HEK293 (cell line): ENCODE measurements at regions not wholly inside any gene's neighbourhood (a gene's known extent, or its start where the extent isn't known, plus 50 kb on each side); places are given as distances from the start of the nearest gene placed in this dataset.

Experiments used
- CTCF ChIA-PET: fragments of 350-600 bp; formaldehyde crosslinking; extraction: SDS; loops from one replicate; lab custom pipeline; 2021; ENCODE audit warnings: antibody characterized with exemption; lab: Yijun Ruan, JAX
- POLR2A ChIA-PET: fragments of 300-600 bp; formaldehyde crosslinking; extraction: SDS; loops from one replicate; lab custom pipeline; 2020; ENCODE audit warnings: antibody characterized with exemption, inconsistent platforms; lab: Yijun Ruan, JAX
- H3K27ac ChIP-seq: fragments of 200-500 bp; sonication (Bioruptor generic); 2 replicates; pipeline ENCODE4 v1.5.1; 2014; ENCODE audit warnings: low read depth, low read length, control low read depth, inconsistent platforms; ENCODE audit errors: extremely low read depth
- H3K36me3 ChIP-seq, 2 experiments: fragments of 200-500 bp in 1 of 2; sonication (Bioruptor generic) in 1 of 2; 1 replicate in 1 of 2; 2 replicates in 1 of 2; pipeline ENCODE4 v1.5.1; 2014 to 2017; ENCODE audit warnings: inconsistent platforms in 2 of 2, low read length in 2 of 2; ENCODE audit not compliant: control insufficient read depth in 2 of 2, insufficient read depth in 1 of 2
- H3K4me1 ChIP-seq: fragments of 200-500 bp; sonication (Bioruptor generic); 2 replicates; pipeline ENCODE4 v1.5.1; 2014; ENCODE audit warnings: mild to moderate bottlenecking, low read length, inconsistent platforms; ENCODE audit not compliant: control insufficient read depth, insufficient read depth
- H3K4me3 ChIP-seq: 2 replicates; pipeline ENCODE4 v1.5.1; 2011; ENCODE audit warnings: low read depth, mild to moderate bottlenecking, control low read depth, low read length, moderate library complexity
- H3K9me3 ChIP-seq: fragments of 200-500 bp; sonication (Bioruptor generic); 2 replicates; pipeline ENCODE4 v1.5.1; 2014; ENCODE audit warnings: low read depth, low read length, inconsistent platforms; ENCODE audit not compliant: control insufficient read depth, insufficient read depth
- GLIS2 ChIP-seq: fragments of 450-650 bp; formaldehyde crosslinking; IDR thresholded peaks from 2 replicates; pipeline ENCODE4 v1.5.1; 2016; ENCODE audit warnings: missing biosample characterization, missing genetic modification characterization
- HOXC10 ChIP-seq: sonication (generic); formaldehyde crosslinking; IDR thresholded peaks from 2 replicates; pipeline ENCODE4 v1.8.1; 2023; ENCODE audit warnings: mild to moderate bottlenecking, missing genetic modification reagents
- KLF16 ChIP-seq: fragments of 450-650 bp; formaldehyde crosslinking; IDR thresholded peaks from 2 replicates; pipeline ENCODE4 v1.5.1; 2017; ENCODE audit warnings: missing biosample characterization, missing genetic modification characterization
- KLF7 ChIP-seq: fragments of 450-650 bp; formaldehyde crosslinking; IDR thresholded peaks from 2 replicates; pipeline ENCODE4 v1.5.1; 2016; ENCODE audit warnings: missing biosample characterization, missing genetic modification characterization, borderline replicate concordance
- KLF8 ChIP-seq: fragments of 450-650 bp; formaldehyde crosslinking; IDR thresholded peaks from 2 replicates; pipeline ENCODE4 v1.5.1; 2016; ENCODE audit warnings: missing biosample characterization, missing genetic modification characterization
- MYNN ChIP-seq: fragments of 450-650 bp; formaldehyde crosslinking; IDR thresholded peaks from 2 replicates; pipeline ENCODE4 v1.5.1; 2016; ENCODE audit warnings: missing biosample characterization, missing genetic modification characterization, borderline replicate concordance
- MZF1 ChIP-seq: fragments of 450-650 bp; formaldehyde crosslinking; IDR thresholded peaks from 2 replicates; pipeline ENCODE4 v1.5.1; 2017; ENCODE audit warnings: missing biosample characterization, missing genetic modification characterization, borderline replicate concordance
- REPIN1 ChIP-seq: fragments of 450-650 bp; formaldehyde crosslinking; IDR thresholded peaks from 2 replicates; pipeline ENCODE4 v1.5.1; 2017; ENCODE audit warnings: missing biosample characterization, missing genetic modification characterization, low read depth
- SP3 ChIP-seq: fragments of 450-650 bp; formaldehyde crosslinking; IDR thresholded peaks from 2 replicates; pipeline ENCODE4 v1.5.1; 2016; ENCODE audit warnings: missing biosample characterization, missing genetic modification characterization
- SP7 ChIP-seq: fragments of 450-650 bp; formaldehyde crosslinking; IDR thresholded peaks from 2 replicates; pipeline ENCODE4 v1.5.1; 2016; ENCODE audit warnings: missing biosample characterization, missing genetic modification characterization
- TSHZ1 ChIP-seq: fragments of 450-650 bp; formaldehyde crosslinking; IDR thresholded peaks from 2 replicates; pipeline ENCODE4 v1.5.1; 2016; ENCODE audit warnings: missing biosample characterization, missing genetic modification characterization, borderline replicate concordance
- ZBTB48 ChIP-seq: fragments of 450-650 bp; formaldehyde crosslinking; IDR thresholded peaks from 2 replicates; pipeline ENCODE4 v1.5.1; 2016; ENCODE audit warnings: missing biosample characterization, missing genetic modification characterization
- ZBTB7A ChIP-seq: fragments of 450-650 bp; formaldehyde crosslinking; IDR thresholded peaks from 2 replicates; pipeline ENCODE4 v1.5.1; 2016; ENCODE audit warnings: low read depth, missing biosample characterization, missing genetic modification characterization
- ZNF121 ChIP-seq: fragments of 450-650 bp; formaldehyde crosslinking; IDR thresholded peaks from 2 replicates; pipeline ENCODE4 v1.5.1; 2016; ENCODE audit warnings: missing biosample characterization, missing genetic modification characterization
- ZNF2 ChIP-seq: fragments of 450-650 bp; formaldehyde crosslinking; IDR thresholded peaks from 2 replicates; pipeline ENCODE4 v1.5.1; 2016; ENCODE audit warnings: missing biosample characterization, missing genetic modification characterization
- ZNF223 ChIP-seq: fragments of 450-650 bp; formaldehyde crosslinking; IDR thresholded peaks from 2 replicates; pipeline ENCODE4 v1.5.1; 2016; ENCODE audit warnings: missing biosample characterization, missing genetic modification characterization
- ZNF521 ChIP-seq: fragments of 450-650 bp; formaldehyde crosslinking; IDR thresholded peaks from 2 replicates; pipeline ENCODE4 v1.5.1; 2017; ENCODE audit warnings: missing biosample characterization, mild to moderate bottlenecking, missing genetic modification characterization
- ZNF529 ChIP-seq: fragments of 450-650 bp; formaldehyde crosslinking; IDR thresholded peaks from 2 replicates; pipeline ENCODE4 v1.5.1; 2017; ENCODE audit warnings: missing genetic modification characterization, missing biosample characterization; ENCODE audit not compliant: insufficient replicate concordance
- ZNF544 ChIP-seq: fragments of 450-650 bp; formaldehyde crosslinking; IDR thresholded peaks from 2 replicates; pipeline ENCODE4 v1.5.0; 2017; ENCODE audit warnings: missing biosample characterization, missing genetic modification characterization
- ZNF558 ChIP-seq: fragments of 450-650 bp; formaldehyde crosslinking; IDR thresholded peaks from 2 replicates; pipeline ENCODE4 v1.5.1; 2016; ENCODE audit warnings: missing biosample characterization, missing genetic modification characterization
- ZNF560 ChIP-seq: fragments of 450-650 bp; formaldehyde crosslinking; IDR thresholded peaks from 2 replicates; pipeline ENCODE4 v1.5.1; 2017; ENCODE audit warnings: missing biosample characterization, missing genetic modification characterization, borderline replicate concordance
- ZNF660 ChIP-seq: fragments of 450-650 bp; IDR thresholded peaks from 2 replicates; pipeline ENCODE4 v1.5.1; 2018; ENCODE audit warnings: missing biosample characterization, mild to moderate bottlenecking, missing genetic modification characterization
- ZNF692 ChIP-seq: fragments of 450-650 bp; formaldehyde crosslinking; IDR thresholded peaks from 2 replicates; pipeline ENCODE4 v1.5.1; 2016; ENCODE audit warnings: missing biosample characterization, missing genetic modification characterization
- ZNF707 ChIP-seq: fragments of 450-650 bp; formaldehyde crosslinking; IDR thresholded peaks from 2 replicates; pipeline ENCODE4 v1.5.1; 2016; ENCODE audit warnings: missing biosample characterization, missing genetic modification characterization
- TF ChIP-seq, protein P1 (sequence below): fragments of 450-650 bp; formaldehyde crosslinking; IDR thresholded peaks from 2 replicates; pipeline ENCODE4 v1.5.1; 2017; ENCODE audit warnings: missing biosample characterization, missing genetic modification characterization
- TF ChIP-seq, protein P2 (sequence below): fragments of 450-650 bp; formaldehyde crosslinking; IDR thresholded peaks from 2 replicates; pipeline ENCODE4 v1.5.1; 2016; ENCODE audit warnings: missing biosample characterization, missing genetic modification characterization

GRCh38 chr2:57093020-57093419 is 909.2 kb downstream of the CCDC85A start:
- H3K9me3 ChIP-seq, result no peaks in the 10 kb centered on the region
- TF ChIP-seq ZNF707, result no peak
- TF ChIP-seq, protein P1, sequence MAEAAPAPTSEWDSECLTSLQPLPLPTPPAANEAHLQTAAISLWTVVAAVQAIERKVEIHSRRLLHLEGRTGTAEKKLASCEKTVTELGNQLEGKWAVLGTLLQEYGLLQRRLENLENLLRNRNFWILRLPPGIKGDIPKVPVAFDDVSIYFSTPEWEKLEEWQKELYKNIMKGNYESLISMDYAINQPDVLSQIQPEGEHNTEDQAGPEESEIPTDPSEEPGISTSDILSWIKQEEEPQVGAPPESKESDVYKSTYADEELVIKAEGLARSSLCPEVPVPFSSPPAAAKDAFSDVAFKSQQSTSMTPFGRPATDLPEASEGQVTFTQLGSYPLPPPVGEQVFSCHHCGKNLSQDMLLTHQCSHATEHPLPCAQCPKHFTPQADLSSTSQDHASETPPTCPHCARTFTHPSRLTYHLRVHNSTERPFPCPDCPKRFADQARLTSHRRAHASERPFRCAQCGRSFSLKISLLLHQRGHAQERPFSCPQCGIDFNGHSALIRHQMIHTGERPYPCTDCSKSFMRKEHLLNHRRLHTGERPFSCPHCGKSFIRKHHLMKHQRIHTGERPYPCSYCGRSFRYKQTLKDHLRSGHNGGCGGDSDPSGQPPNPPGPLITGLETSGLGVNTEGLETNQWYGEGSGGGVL (tag by site-specific recombination), result no peak
- TF ChIP-seq ZNF558 (tag by site-specific recombination), result no peak
- TF ChIP-seq GLIS2 (tag by site-specific recombination), result no peak
- no peak for TF ChIP-seq KLF16 (tag by site-specific recombination)
- no peak for TF ChIP-seq ZNF2 (tag by site-specific recombination)
- no peak for TF ChIP-seq ZBTB7A (tag by site-specific recombination)
- no peak for TF ChIP-seq ZNF560
- no peak for TF ChIP-seq TSHZ1 (tag by site-specific recombination)
- TF ChIP-seq HOXC10 (CRISPR knock-in tag), result no peak
- no peak for TF ChIP-seq MYNN (tag by site-specific recombination)
- no peak for TF ChIP-seq KLF8 (tag by site-specific recombination)
- TF ChIP-seq, protein P2, sequence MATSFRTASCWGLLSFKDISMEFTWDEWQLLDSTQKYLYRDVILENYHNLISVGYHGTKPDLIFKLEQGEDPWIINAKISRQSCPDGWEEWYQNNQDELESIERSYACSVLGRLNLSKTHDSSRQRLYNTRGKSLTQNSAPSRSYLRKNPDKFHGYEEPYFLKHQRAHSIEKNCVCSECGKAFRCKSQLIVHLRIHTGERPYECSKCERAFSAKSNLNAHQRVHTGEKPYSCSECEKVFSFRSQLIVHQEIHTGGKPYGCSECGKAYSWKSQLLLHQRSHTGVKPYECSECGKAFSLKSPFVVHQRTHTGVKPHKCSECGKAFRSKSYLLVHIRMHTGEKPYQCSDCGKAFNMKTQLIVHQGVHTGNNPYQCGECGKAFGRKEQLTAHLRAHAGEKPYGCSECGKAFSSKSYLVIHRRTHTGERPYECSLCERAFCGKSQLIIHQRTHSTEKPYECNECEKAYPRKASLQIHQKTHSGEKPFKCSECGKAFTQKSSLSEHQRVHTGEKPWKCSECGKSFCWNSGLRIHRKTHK, result no peak
- TF ChIP-seq ZBTB48 (tag by site-specific recombination), result no peak
- no peaks in the 10 kb centered on the region for H3K36me3 ChIP-seq
- H3K4me3 ChIP-seq, result no peak overlapping the region
- ChIA-PET POLR2A (no interaction called here), CTCF (no interaction called here)
- H3K4me1 ChIP-seq, result no peaks in the 10 kb centered on the region
- H3K27ac ChIP-seq, result no peak overlapping the region

GRCh38 chr2:57097855-57098254 is 914.1 kb downstream of the CCDC85A start:
- CTCF ChIA-PET, result no interaction called here
- Histone ChIP-seq H3K4me3 (no peak overlapping the region), H3K36me3 (no peaks in the 10 kb centered on the region), H3K4me1 (no peaks in the 10 kb centered on the region), H3K27ac (no peak overlapping the region), H3K9me3 (no peaks in the 10 kb centered on the region)
- no peak for TF ChIP-seq ZNF660
- TF ChIP-seq SP7 (tag by site-specific recombination), result no peak
- no peak for TF ChIP-seq KLF7 (tag by site-specific recombination)
- no peak for TF ChIP-seq ZNF223
- TF ChIP-seq ZNF529 (tag by site-specific recombination), result no peak
- no peak for TF ChIP-seq SP3 (tag by site-specific recombination)
- no peak for TF ChIP-seq ZNF544
- no peak for TF ChIP-seq ZNF692 (tag by site-specific recombination)
- TF ChIP-seq ZNF121, result no peak
- TF ChIP-seq ZNF521, result no peak
- TF ChIP-seq REPIN1 (tag by site-specific recombination), result no peak
- TF ChIP-seq MZF1 (tag by site-specific recombination), result no peak
- POLR2A ChIA-PET, result no interaction called here
